Upper lobe of left lung (tissue), 4 donors: ENCODE measurements at regions not wholly inside any gene's neighbourhood (a gene's known extent, or its start where the extent isn't known, plus 50 kb on each side); places are given as distances from the start of the nearest gene placed in this dataset.

Source experiments
- CTCF ChIP-seq, 6 experiments: fragments of 450-650 bp in 4 of 6; fragments of 200-600 bp in 2 of 6; sonication (generic) in 2 of 6; IDR thresholded peaks; one replicate each; pipeline ENCODE4 v1.5.1; 2016 to 2019; ENCODE audit warnings: antibody characterized with exemption in 6 of 6
- EP300 ChIP-seq, 4 donors: sonication (generic); formaldehyde crosslinking; IDR thresholded peaks; one replicate each; pipeline ENCODE4 v1.5.1; 2017; ENCODE audit warnings: antibody characterized with exemption in 4 of 4, control low read depth in 2 of 4
- POLR2A ChIP-seq, 4 donors: fragments of 450-650 bp; IDR thresholded peaks; one replicate each; pipeline ENCODE4 v1.5.1; 2016 to 2017; ENCODE audit warnings: antibody characterized with exemption in 4 of 4, mild to moderate bottlenecking in 2 of 4
- POLR2AphosphoS5 ChIP-seq, 2 donors: sonication (generic); formaldehyde crosslinking; IDR thresholded peaks; one replicate each; pipeline ENCODE4 v1.5.1; 2017; ENCODE audit warnings: antibody characterized with exemption in 2 of 2

- TF ChIP-seq CTCF (IDR thresholded peaks at IDR 0.05), result no peak
- no peak for TF ChIP-seq POLR2A (IDR thresholded peaks at IDR 0.05)
- no peak for TF ChIP-seq EP300 (IDR thresholded peaks at IDR 0.05)
- TF ChIP-seq POLR2AphosphoS5 (IDR thresholded peaks at IDR 0.05), result no peak
These were observed 601.4 kb upstream of the ACTRT1 start for GRCh38 chrX:128653524-128654060.
